ENCODE measurements at regions not wholly inside any gene's neighbourhood (a gene's known extent, or its start where the extent isn't known, plus 50 kb on each side); places are given as distances from the start of the nearest gene placed in this dataset.

- TF ChIP-seq EP300 (conservative IDR thresholded peaks at IDR 0.05; ENCODE audit: poor library complexity, severe bottlenecking), result no peak
- TF ChIP-seq CTCF (IDR thresholded peaks at IDR 0.05; ENCODE audit: poor library complexity, severe bottlenecking), result no peak
- TF ChIP-seq EZH2 (IDR thresholded peaks at IDR 0.05; ENCODE audit: borderline replicate concordance, insufficient read depth, low read length, poor library complexity, severe bottlenecking), result no peak
- TF ChIP-seq POLR2AphosphoS5 (IDR thresholded peaks at IDR 0.05), result no peak
- no peak for TF ChIP-seq TAF1 (IDR thresholded peaks at IDR 0.05; ENCODE audit: low read depth)
- TF ChIP-seq REST (IDR thresholded peaks at IDR 0.05; ENCODE audit: borderline replicate concordance), result no peak
Observed at GRCh38 chr12:46518169-46518568, 145.6 kb upstream of the SLC38A2 start.
